SW 1271 (cell line): ENCODE measurements at regions not wholly inside any gene's neighbourhood (a gene's known extent, or its start where the extent isn't known, plus 50 kb on each side); places are given as distances from the start of the nearest gene placed in this dataset.

ENCODE experiments used
- DNase-seq, 2 experiments: peaks; one replicate each; lab custom pipeline; 2025; lab: John Stamatoyannopoulos, UW

DNA sequence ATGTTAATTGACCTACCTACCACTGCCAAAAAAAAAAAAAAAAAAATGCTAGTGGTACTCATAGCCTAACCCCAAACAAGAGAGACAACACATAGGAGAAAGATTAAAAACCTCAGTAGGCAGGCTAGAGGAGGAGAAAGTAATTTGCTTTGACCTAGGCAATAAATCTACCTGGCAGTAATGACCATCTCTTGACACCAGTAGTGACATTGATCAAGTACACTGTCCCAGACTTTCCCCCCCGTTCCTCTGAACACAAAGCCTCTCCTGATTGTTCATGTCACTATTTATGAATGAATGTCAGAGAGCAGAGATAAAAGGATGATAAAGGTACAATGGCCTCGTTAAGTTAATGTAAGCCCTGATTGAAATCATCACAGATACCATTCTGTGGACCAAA is 746.8 kb downstream of the CBLN4 start:
- DNase-seq = no peak

GRCh38 chr20:55255016-55255415 is 750.3 kb downstream of the CBLN4 start:
- DNase-seq = no peak

GRCh38 chr20:55253781-55254180 is 751.5 kb downstream of the CBLN4 start:
- DNase-seq = no peak

- no peak for DNase-seq
Observed at GRCh38 chr20:55252521-55252920, 752.8 kb downstream of the CBLN4 start.

DNA sequence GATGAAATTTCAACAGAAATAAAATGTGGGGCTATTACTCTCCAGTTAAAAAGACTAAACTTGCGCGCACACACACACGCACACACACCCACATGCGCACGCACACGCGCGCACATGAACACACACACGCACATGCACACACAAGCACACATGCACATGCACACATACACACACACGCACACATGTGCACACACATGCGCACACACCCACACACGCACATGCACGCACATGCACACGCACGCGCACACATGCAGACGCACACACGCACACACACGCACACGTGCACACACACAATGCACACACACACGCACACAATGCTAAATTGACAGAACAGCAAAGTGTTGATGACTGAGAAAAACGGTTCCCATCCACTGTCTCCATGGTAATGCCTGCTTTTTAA is 754.1 kb downstream of the CBLN4 start:
- DNase-seq = no peak

DNA sequence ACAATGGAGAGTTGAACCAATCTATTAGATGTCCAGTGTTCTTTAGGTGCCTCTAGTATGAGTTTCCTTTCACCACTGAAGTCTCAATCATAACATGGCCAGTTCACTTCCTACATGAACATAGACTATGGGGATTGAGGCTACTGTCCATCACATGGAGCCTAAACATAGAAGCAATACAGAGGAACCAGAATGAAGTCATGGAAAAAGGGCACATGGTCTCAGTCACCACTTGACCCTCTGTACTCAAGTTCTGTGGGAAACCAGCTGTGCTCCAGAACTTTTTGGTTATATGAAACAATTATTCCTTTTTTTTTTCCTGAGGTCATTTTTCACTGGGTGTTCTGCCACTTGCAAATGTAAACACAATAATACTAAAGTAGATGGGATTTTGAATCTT is 762.5 kb downstream of the CBLN4 start:
- no peak for DNase-seq

DNA sequence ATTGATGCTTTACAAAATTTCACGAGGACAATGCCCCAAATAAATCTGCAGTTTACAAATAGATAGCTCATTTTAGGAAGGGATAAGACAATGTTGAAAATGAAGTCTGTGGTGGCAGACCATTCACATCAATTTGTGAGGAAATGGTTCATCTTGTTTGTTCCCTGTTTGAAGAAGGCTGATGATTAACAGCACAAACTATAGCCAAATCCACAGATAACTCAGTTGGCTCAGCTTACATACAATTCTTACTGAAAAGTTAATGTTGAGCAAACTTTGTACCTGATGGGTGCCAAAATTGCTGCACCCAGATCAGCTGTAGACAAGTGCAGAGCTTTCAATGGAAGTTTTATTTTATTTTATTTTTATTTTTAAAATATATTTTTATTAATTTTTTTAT is 763.9 kb downstream of the DOK5 start:
- DNase-seq = no peak

DNA sequence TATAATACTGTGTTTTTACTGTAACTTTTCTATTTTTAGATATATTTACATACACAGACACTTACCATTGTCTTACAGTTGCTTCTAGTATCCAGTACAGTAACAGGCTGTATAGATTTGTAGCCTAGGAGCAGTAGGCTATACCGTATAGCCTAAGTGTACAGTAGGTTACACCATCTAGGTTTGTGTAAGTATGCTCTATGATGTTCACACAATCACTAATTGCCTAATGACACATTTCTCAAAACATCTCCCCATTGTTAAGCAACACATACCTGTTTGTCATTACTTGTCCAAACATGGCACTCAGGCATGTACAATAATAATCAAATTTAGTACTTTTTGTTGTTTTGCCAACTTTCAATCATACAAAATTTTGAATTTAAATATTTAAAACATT is 757.3 kb downstream of the DOK5 start:
- no peak for DNase-seq

- no peak for DNase-seq
Observed at GRCh38 chr20:55229451-55229850, 754.1 kb downstream of the DOK5 start.

GRCh38 chr20:55216525-55217242 is 741.3 kb downstream of the DOK5 start:
- DNase-seq = no peak

- DNase-seq = no peak
Observed at GRCh38 chr20:55213653-55214052, 738.3 kb downstream of the DOK5 start.

DNA sequence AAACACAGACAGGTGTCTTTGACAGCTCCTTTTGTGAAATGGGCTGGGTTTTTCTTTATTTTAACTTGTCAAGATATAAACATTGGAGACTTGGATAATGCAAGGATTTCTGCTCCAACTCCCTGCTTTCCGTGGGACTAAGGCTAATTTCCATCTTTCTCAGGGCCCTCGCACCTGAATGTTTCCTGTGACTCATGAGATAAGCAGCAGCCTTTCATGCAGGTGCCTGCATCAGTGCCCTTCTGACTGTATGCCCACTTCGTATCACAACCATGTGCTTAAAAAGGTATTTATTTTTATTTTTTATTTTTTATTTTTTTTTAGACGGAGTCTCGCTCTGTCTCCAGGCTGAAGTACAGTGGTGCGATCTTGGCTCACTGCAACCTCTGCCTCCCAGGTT is 736.1 kb downstream of the DOK5 start:
- DNase-seq = no peak

DNA sequence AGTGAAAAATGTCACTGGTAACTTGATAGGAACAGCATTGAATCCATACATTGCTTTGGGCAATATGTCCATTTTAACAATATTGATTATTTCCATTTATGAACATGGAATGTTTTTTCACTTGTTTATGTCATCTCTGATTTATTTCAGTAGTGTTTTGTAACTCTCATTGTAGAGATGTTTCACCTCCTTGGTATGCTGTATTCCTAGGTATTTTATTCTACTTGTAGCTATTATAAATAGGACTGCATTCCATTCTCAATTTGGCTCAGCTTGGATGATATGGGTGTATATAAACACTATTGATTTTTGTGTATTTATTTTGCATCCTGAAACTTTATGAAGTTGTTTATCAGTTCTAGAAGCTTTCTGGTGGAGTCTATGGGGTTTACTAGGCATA is 730.3 kb downstream of the DOK5 start:
- no peak for DNase-seq

DNA sequence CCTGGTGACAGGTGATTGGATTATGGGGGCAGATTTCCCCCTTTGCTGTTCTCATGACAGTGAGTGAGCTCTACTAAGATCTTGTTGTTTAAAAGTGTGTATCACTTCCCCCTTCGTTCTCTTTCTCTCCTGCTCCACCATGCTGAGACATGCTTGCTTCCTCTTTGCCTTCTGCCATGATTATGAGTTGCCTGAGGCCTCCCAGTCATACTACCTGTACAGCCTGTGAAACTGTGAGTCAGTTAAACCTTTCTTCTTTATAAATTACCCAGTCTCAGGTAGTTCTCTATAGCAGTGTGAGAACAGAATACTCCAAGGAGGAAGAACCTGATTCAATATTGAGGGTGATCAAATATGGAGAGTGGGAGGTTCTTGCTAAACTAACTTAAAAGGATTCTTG is 724.9 kb downstream of the DOK5 start:
- DNase-seq = no peak

GRCh38 chr20:55194947-55195346 is 719.6 kb downstream of the DOK5 start:
- no peak for DNase-seq

DNA sequence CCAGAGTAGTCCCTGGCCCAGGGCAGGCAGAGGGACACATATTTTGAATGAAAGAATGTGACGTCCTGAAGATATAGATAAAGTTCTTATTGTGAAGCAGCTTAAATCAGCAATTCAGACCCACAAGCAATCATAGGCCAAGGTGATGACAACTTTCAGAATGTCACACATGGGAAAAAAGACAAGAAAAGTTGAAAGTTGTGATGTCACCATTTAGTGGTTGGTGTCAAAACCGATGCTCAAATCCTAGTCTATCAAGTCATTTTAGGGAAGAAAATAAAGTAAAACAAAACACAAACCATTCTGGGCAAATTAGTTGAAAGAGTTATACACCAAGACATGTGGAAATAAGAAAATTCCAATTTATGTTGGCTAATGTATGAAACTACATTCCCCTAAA is 710.8 kb downstream of the DOK5 start:
- DNase-seq = no peak

DNA sequence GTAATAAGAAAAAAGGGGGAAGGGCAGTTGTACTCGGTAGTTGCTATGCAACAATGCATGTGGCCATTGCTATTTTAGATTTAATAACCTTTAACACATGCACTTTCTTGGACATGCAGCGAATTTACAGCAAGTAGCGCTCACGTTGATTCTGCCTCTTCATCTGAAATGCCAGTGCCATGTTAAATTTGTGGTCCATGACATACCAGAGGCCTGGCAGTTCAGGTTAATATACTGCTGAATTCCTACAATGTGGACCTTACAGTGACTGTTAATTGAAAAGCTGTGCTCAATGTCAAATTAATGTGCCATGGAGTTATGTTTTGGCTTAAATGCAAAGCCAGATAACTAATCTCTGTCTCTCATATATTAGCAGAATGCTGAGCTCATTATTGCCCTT is 699.7 kb downstream of the DOK5 start:
- no peak for DNase-seq

DNA sequence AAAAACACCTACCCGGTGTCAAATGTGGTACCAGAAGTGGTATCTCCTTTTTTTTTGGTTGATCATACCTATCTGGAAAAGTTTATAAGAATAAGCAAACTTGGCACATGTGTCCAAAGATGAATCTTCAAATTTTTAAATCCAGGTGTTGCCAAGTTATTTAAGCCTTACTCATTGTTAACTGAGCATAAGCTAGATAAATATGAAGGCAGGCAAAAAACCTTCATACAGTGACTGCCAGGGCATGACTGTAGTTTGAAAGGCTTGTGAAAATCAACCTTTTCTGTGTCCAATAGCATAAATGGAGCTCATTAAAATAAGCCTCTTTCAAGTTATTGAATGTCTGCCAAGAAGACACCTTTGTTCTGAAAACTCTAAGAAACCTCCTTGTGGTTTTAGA is 699.2 kb downstream of the DOK5 start:
- DNase-seq = no peak

DNA sequence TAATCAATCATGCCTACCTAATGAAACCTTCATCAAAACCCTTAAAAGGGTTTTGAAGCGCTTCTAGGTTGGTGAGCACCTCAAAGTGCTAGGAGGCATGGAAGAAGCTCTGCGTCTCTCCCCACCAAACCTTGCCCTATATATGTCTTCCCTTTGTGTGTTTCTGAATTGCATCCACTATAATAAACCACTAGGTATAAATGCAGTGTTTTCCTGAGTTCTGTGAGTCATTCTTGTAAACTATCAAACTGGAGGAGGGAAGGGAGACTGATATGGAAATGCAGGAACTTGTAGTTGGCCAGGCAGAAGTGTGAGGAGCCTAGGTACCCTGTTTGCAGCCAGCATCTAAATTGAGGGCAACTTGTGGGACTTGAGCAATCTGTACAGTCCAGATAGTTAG is 698.8 kb downstream of the DOK5 start:
- DNase-seq = no peak

- no peak for DNase-seq
Observed at GRCh38 chr20:55173601-55174000, 698.2 kb downstream of the DOK5 start.

- DNase-seq = no peak
Observed at GRCh38 chr20:55172310-55173002, 697.1 kb downstream of the DOK5 start.

DNA sequence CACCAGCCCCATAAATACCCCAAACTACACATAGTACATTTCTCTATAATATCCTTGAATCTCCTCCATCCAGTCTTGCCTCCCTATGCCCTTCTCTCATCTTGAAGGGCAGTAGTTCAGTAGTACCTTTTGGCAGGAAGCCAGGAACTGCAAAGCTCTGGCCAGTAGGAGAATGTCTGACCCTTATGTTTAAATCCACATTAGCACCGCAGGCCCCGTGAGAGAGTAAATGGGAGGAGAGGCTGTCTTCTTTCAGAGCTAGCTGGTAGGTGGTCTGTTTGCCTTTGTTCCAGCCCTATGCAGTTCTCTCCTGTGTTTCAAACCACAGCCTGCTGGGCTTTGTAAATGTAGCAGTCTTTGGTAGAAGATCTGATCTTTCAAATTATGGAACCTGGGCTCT is 690.7 kb downstream of the DOK5 start:
- DNase-seq = no peak

GRCh38 chr20:55160996-55161395 is 685.6 kb downstream of the DOK5 start:
- DNase-seq = no peak

- no peak for DNase-seq
Observed at GRCh38 chr20:55160037-55160436, 684.6 kb downstream of the DOK5 start.
